Gastroesophageal sphincter (tissue), 3 donors: ENCODE measurements at regions not wholly inside any gene's neighbourhood (a gene's known extent, or its start where the extent isn't known, plus 50 kb on each side); places are given as distances from the start of the nearest gene placed in this dataset.
"Not testable (repeated sequence)": the region's sequence is repeated elsewhere in the genome, so short reads cannot be mapped to it uniquely, and the experiment has no call there.

Experiments
- POLR2A ChIP-seq, 2 donors: fragments of 450-650 bp; IDR thresholded peaks; one replicate each; pipeline ENCODE4 v1.6.1; 2017; ENCODE audit warnings: antibody characterized with exemption in 2 of 2, mild to moderate bottlenecking in 2 of 2, moderate library complexity in 1 of 2
- POLR2AphosphoS5 ChIP-seq: sonication (generic); formaldehyde crosslinking; IDR thresholded peaks from one replicate; pipeline ENCODE4 v1.6.1; 2017; ENCODE audit warnings: antibody characterized with exemption
- TF ChIP-seq, protein P1 (sequence below), 4 experiments: fragments of 200-600 bp in 2 of 4; fragments of 450-650 bp in 2 of 4; sonication (generic) in 1 of 4; IDR thresholded peaks; one replicate each; pipeline ENCODE4 v1.5.1; 2017 to 2019; ENCODE audit warnings: antibody characterized with exemption in 4 of 4, mild to moderate bottlenecking in 2 of 4, moderate library complexity in 2 of 4

DNA sequence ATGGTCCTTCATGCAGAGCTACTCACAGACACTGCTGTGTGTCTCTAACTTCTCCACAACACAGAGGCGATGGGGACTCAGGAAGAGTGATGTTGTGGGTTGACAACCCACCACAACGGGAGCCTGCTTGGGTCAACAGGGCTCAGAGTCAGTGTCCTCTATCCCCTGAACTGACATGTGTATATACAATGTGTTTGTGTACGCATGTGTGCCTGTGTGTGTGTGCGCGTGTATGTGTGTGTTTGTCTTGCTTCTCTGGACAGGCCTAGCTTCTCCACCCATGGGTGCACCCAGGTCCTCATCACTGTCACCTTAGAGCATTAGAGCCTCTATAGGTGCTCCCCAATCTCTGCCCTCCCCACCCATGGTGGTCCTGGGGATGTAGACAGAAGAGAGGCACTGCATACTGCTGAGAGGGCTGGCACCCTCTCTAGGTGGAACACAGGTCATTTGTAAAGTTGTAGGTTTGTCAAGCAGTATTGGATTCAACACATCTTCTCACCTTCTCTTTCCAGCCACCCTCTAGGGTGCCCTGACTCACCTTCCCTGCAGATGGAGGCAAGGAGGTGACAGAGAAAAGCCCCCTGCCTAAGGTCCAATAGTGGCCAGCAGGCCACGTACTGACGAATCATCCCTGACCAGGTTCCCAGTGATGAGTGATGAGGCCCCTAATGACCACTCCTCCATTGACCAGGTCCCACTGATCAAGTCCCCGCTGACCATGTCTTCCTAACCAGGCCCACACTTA lies 249.5 kb downstream of the CWH43 start:
- TF ChIP-seq POLR2A (IDR thresholded peaks at IDR 0.05); POLR2AphosphoS5: not testable (repeated sequence)
- TF ChIP-seq, protein P1, sequence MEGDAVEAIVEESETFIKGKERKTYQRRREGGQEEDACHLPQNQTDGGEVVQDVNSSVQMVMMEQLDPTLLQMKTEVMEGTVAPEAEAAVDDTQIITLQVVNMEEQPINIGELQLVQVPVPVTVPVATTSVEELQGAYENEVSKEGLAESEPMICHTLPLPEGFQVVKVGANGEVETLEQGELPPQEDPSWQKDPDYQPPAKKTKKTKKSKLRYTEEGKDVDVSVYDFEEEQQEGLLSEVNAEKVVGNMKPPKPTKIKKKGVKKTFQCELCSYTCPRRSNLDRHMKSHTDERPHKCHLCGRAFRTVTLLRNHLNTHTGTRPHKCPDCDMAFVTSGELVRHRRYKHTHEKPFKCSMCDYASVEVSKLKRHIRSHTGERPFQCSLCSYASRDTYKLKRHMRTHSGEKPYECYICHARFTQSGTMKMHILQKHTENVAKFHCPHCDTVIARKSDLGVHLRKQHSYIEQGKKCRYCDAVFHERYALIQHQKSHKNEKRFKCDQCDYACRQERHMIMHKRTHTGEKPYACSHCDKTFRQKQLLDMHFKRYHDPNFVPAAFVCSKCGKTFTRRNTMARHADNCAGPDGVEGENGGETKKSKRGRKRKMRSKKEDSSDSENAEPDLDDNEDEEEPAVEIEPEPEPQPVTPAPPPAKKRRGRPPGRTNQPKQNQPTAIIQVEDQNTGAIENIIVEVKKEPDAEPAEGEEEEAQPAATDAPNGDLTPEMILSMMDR (IDR thresholded peaks at IDR 0.05) = not testable (repeated sequence)
